ENCODE measurements at regions not wholly inside any gene's neighbourhood (a gene's known extent, or its start where the extent isn't known, plus 50 kb on each side); places are given as distances from the start of the nearest gene placed in this dataset.
"Not testable (repeated sequence)": the region's sequence is repeated elsewhere in the genome, so short reads cannot be mapped to it uniquely, and the experiment has no call there.

GRCh38 chr5:87212183-87212582, 55.5 kb upstream of the RASA1 start:
- not testable (repeated sequence) for DNase-seq

- not testable (repeated sequence) for DNase-seq
Observed at GRCh38 chr5:87217480-87217879, 50.2 kb upstream of the RASA1 start.
